Fibroblast of lung (primary cell): ENCODE measurements at regions not wholly inside any gene's neighbourhood (a gene's known extent, or its start where the extent isn't known, plus 50 kb on each side); places are given as distances from the start of the nearest gene placed in this dataset.

Experiments used
- DNase-seq, 2 donors: peaks; one replicate each; pipeline versions ENCODE4 v3.0.0 to v3.0.0-alpha.2; 2010; ENCODE audit warnings: low read depth in 2 of 2
- H2AFZ ChIP-seq: 2 replicates; pipeline ENCODE4 v1.5.1; 2012; ENCODE audit warnings: low read length, control low read depth, inconsistent platforms
- H3K27ac ChIP-seq: 2 replicates; pipeline ENCODE4 v1.5.1; 2011; ENCODE audit warnings: low read length, control low read depth; ENCODE audit not compliant: insufficient read depth
- H3K27me3 ChIP-seq: 2 replicates; pipeline ENCODE4 v1.5.1; 2011; ENCODE audit warnings: mild to moderate bottlenecking, low read length; ENCODE audit not compliant: control insufficient read depth, insufficient read depth
- H3K36me3 ChIP-seq: 2 replicates; pipeline ENCODE4 v1.5.1; 2011; ENCODE audit warnings: low read length; ENCODE audit not compliant: control insufficient read depth, insufficient read depth
- H3K4me1 ChIP-seq: 2 replicates; pipeline ENCODE4 v1.5.1; 2011; ENCODE audit warnings: low read length; ENCODE audit not compliant: control insufficient read depth, insufficient read depth; ENCODE audit errors: extremely low read depth
- H3K4me2 ChIP-seq: 2 replicates; pipeline ENCODE4 v1.5.1; 2011; ENCODE audit warnings: low read length, control low read depth; ENCODE audit not compliant: insufficient read depth; ENCODE audit errors: extremely low read depth
- H3K4me3 ChIP-seq, 4 experiments: fragments of 200-600 bp in 1 of 4; sonication (generic) in 1 of 4; replicated peaks in 1 of 4; 2 replicates each; pipeline ENCODE4 v1.5.1; 2011 to 2016; ENCODE audit warnings: low read length in 4 of 4, low read depth in 3 of 4, mild to moderate bottlenecking in 3 of 4, control low read depth in 2 of 4, inconsistent platforms in 1 of 4, mixed read lengths in 1 of 4; ENCODE audit not compliant: insufficient read depth in 1 of 4; ENCODE audit errors: control extremely low read depth in 1 of 4
- H3K79me2 ChIP-seq: 2 replicates; pipeline ENCODE4 v1.5.1; 2012; ENCODE audit warnings: mild to moderate bottlenecking, low read length, inconsistent platforms; ENCODE audit not compliant: control insufficient read depth, insufficient read depth
- H3K9ac ChIP-seq: 2 replicates; pipeline ENCODE4 v1.5.1; 2011; ENCODE audit warnings: mild to moderate bottlenecking, low read length, control low read depth; ENCODE audit not compliant: insufficient read depth
- H3K9me3 ChIP-seq: 2 replicates; pipeline ENCODE4 v1.5.1; 2012; ENCODE audit warnings: low read depth, low read length; ENCODE audit not compliant: control insufficient read depth, insufficient read depth
- H4K20me1 ChIP-seq: 2 replicates; pipeline ENCODE4 v1.5.1; 2011; ENCODE audit warnings: low read length; ENCODE audit not compliant: control insufficient read depth, insufficient read depth; ENCODE audit errors: extremely low read depth
- CTCF ChIP-seq, 2 donors: IDR thresholded peaks in 1 of 2; conservative IDR thresholded peaks in 1 of 2; 1 replicate in 1 of 2; 2 replicates in 1 of 2; pipeline ENCODE4 v1.5.1; 2011 to 2012; ENCODE audit warnings: low read length in 2 of 2, control low read depth in 1 of 2, inconsistent platforms in 1 of 2, low read depth in 1 of 2, mild to moderate bottlenecking in 1 of 2
- EZH2 ChIP-seq: IDR thresholded peaks from 2 replicates; pipeline ENCODE4 v1.5.1; 2012; ENCODE audit warnings: low read length, control low read depth, mild to moderate bottlenecking; ENCODE audit errors: missing control alignments

DNA sequence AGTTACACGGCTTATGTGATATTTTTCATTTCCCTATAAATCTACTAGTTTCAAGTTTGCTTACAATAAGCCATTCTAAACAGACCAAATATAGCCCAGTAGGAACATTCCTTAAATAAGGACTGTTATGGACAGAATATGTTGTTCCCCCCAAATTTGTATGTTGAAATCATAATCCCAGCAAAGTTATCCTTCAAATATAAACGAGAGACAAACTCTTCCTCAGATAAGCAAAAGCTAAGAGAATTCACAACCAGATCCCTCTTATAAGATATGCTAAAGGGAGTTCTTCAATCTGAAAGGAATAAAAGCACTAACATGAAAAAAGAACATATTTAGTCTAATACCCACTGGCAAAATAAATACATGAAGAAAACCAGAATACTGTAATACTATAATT, 795.5 kb upstream of the GJE1 start:
- H3K79me2 ChIP-seq: no peaks in the 10 kb centered on the region
- H3K9ac ChIP-seq: no peak overlapping the region
- no peaks in the 10 kb centered on the region for H3K36me3 ChIP-seq
- no peak overlapping the region for H3K4me2 ChIP-seq
- H3K27me3 ChIP-seq: no peaks in the 10 kb centered on the region
- TF ChIP-seq EZH2: no peak
- no peaks in the 10 kb centered on the region for H3K4me1 ChIP-seq
- H2AFZ ChIP-seq: no peak overlapping the region
- no peaks in the 10 kb centered on the region for H4K20me1 ChIP-seq
- DNase-seq: no peak
- H3K27ac ChIP-seq: no peak overlapping the region
- H3K9me3 ChIP-seq: no peaks in the 10 kb centered on the region
- H3K4me3 ChIP-seq: no peak overlapping the region

GRCh38 chr6:141335477-141336273, 797.0 kb upstream of the GJE1 start:
- H3K79me2 ChIP-seq: no peaks in the 10 kb centered on the region

GRCh38 chr6:141326925-141327324, 805.8 kb upstream of the GJE1 start:
- Histone ChIP-seq H3K9me3 (no peaks in the 10 kb centered on the region), H3K27me3 (no peaks in the 10 kb centered on the region), H3K9ac (no peak overlapping the region), H4K20me1 (no peaks in the 10 kb centered on the region), H3K36me3 (no peaks in the 10 kb centered on the region), H3K4me3 (peak overlapping the region; percentile 8 to 57 (median 28)), H3K4me2 (peak overlapping the region; percentile 75), H3K4me1 (peaks cover 1% of the 10 kb centered on the region), H2AFZ (no peak overlapping the region), H3K27ac (peak overlapping the region; percentile 85), H3K79me2 (no peaks in the 10 kb centered on the region)
- TF ChIP-seq CTCF (conservative IDR thresholded peaks at IDR 0.05 in 1 of 2, IDR thresholded peaks at IDR 0.05 in 1 of 2; ENCODE audit: low read depth in 1 of 2, low read length in 2 of 2) (no peak), EZH2 (no peak)
- DNase-seq: no peak

More at GRCh38 chr6:141335477-141336273, 797.0 kb upstream of the GJE1 start:
- Histone ChIP-seq H3K4me2 (no peak overlapping the region), H3K27ac (no peak overlapping the region), H3K9ac (no peak overlapping the region), H3K9me3 (no peaks in the 10 kb centered on the region), H3K4me3 (no peak overlapping the region), H3K27me3 (no peaks in the 10 kb centered on the region), H3K36me3 (no peaks in the 10 kb centered on the region), H2AFZ (no peak overlapping the region), H4K20me1 (no peaks in the 10 kb centered on the region), H3K4me1 (no peaks in the 10 kb centered on the region)
- DNase-seq: no peak
- TF ChIP-seq CTCF (conservative IDR thresholded peaks at IDR 0.05 in 1 of 2, IDR thresholded peaks at IDR 0.05 in 1 of 2; ENCODE audit: low read depth in 1 of 2, low read length in 2 of 2) (no peak), EZH2 (no peak)
